GM12873 (cell line): ENCODE measurements at regions not wholly inside any gene's neighbourhood (a gene's known extent, or its start where the extent isn't known, plus 50 kb on each side); places are given as distances from the start of the nearest gene placed in this dataset.

Source experiments
- TF ChIP-seq, protein P1 (sequence below): IDR thresholded peaks from 2 replicates; pipeline ENCODE4 v1.5.1; 2012; ENCODE audit warnings: low read depth, mild to moderate bottlenecking, moderate library complexity, low read length, control low read depth; ENCODE audit not compliant: insufficient read depth; ENCODE audit errors: missing control alignments

DNA sequence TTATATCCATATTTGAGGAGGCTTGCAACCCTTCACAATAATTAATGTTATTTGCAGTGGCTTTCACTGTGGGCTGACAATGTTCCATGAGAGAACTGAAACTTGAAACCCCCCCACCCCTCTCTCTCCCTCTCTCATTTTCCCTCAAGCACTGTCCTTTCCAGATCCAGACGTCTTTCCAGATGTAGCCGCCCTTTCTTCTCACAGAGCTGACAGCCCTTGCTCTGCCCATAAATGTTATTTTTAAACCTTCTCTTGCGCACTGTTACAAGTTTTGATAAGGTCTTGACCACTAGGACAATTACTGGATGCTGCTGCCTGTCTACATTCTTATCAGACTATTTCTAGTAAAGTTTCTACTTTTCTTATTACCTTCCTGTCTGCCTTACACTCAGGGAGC lies 91.4 kb upstream of the LINC00305 start:
- TF ChIP-seq, protein P1, sequence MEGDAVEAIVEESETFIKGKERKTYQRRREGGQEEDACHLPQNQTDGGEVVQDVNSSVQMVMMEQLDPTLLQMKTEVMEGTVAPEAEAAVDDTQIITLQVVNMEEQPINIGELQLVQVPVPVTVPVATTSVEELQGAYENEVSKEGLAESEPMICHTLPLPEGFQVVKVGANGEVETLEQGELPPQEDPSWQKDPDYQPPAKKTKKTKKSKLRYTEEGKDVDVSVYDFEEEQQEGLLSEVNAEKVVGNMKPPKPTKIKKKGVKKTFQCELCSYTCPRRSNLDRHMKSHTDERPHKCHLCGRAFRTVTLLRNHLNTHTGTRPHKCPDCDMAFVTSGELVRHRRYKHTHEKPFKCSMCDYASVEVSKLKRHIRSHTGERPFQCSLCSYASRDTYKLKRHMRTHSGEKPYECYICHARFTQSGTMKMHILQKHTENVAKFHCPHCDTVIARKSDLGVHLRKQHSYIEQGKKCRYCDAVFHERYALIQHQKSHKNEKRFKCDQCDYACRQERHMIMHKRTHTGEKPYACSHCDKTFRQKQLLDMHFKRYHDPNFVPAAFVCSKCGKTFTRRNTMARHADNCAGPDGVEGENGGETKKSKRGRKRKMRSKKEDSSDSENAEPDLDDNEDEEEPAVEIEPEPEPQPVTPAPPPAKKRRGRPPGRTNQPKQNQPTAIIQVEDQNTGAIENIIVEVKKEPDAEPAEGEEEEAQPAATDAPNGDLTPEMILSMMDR: no peak

DNA sequence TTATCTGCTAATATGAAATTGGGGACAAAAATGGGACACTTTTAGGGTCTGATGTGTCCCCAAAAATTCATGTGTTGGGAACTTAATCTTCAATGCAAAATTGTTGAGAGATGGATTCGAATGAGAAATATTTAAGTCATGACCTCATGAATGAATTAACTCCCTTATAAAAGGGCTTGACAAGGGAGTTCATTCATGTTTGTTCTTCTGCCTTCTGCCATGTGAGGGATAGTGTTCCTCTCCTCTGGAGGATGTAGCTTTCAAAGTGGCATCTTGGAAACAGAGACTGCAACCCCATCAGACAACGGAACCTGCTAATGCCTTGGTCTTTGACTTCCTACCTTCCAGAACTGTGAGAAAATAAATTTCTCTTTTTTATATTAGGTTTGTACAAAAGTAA lies 89.2 kb upstream of the LINC00305 start:
- TF ChIP-seq, protein P1: no peak

DNA sequence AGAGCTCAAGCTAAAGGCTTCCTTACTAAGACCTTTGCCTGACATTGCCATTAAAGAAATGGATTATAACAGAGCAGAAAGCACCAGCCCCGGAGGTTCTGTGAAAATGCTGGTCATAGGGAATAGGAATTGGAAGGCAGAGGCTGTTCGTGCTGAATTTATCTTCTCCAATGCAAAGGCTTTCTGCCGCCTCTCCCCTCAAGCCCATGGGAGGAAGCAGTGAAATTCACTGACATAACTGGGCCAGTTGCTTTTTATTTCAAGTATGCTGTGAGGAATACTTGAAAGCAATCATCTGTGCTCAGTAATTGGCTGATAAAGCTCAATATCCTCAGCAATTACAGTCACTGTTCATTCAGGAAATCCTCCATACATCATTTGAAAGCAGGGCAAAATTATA lies 85.4 kb upstream of the LINC00305 start:
- TF ChIP-seq, protein P1: no peak

DNA sequence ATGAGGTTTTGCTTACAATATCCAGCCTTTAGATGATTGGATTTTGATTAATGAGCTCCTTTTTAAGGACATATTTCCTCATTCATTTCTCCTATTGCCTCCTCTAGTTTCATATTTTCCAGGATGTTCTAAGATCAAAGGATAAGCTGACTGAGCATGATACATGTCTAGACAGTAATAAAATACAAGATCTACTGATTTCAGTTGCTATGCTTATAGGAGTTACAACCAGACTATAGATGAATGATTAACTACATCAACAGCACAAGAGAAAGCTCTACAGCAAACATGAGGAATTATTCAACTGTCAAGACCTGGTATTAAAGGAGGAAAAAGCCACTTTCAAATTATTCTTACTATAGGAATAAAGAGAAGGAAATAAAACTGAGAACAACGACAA lies 85.0 kb upstream of the LINC00305 start:
- TF ChIP-seq, protein P1: no peak

DNA sequence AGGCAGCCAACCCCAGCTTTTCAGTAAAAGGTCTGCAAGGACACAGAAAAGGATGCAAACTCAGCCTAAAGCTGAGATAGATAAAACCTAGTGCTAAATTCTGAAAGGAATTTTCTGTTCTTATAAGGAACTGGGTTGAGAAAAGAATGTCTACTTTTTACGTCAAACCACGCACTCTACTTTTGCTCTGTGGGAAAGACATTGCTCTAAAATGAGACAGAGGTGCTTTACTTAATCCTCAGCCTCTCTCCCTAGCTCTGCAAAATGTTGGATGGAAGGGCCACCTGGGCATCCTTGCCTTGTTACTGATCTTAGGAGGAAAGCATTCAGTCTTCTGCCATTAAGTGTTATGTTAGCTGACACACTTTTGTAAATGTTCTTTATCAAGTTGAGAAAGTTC lies 72.1 kb upstream of the LINC00305 start:
- TF ChIP-seq, protein P1: no peak

DNA sequence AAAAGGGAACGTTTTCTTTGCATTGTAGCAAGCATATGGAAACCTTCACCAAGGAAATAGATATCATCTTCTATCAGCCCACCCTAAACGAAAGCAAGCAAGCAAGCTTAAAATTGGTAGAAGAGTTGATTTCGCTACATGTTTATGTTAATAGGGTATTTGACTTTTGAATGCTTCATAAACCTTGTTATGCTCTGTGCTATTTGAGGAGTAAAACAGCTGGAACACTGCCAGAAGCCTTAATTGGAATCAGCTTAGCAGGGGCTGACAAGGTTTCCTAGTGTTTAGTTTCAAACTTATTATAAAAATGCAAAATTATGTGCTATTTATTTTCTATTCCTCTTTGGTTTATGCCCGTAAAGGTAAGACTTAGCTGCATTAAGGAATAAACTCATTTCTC lies 70.6 kb upstream of the LINC00305 start:
- TF ChIP-seq, protein P1: no peak

DNA sequence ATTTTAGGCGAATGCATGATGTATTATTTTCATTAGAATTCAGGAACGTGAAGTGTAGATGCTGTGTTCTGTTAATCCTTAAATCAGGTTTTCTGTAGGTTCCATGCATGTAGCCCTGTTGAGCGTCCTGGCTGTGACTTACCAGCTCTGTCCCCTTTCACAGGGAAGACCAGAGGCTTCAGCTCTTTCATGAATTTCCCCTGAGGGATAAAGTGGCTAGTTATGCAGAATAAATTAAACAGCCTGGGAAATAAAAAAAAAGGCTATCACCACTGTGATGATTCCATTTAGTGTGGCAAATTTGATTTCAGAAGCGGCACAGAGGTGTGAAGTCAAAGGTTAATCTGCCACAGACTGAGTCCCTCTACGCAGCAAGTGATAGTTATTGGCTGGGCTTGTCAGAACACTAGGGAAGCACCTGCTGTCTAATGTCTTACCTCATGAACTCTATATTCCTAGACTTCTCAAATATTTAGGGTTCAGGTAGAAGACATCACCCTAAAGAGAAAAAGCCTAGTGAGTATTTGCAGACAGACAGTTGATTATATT lies 61.6 kb upstream of the LINC00305 start:
- TF ChIP-seq, protein P1: no peak
